ENCODE measurements at regions not wholly inside any gene's neighbourhood (a gene's known extent, or its start where the extent isn't known, plus 50 kb on each side); places are given as distances from the start of the nearest gene placed in this dataset.

- Histone ChIP-seq H3K36me3 (no peaks in the 10 kb centered on the region), H3K4me1 (no peaks in the 10 kb centered on the region), H3K4me3 (no peak overlapping the region), H3K27ac (no peak overlapping the region), H3K27me3 (no peaks in the 10 kb centered on the region), H3K9me3 (no peaks in the 10 kb centered on the region)
- DNase-seq (no peak), ATAC-seq (no peak)
- intact Hi-C loops (cut with DNase I): no loop called here
- 49% methylated on average over 5 of the region's 5 CpGs for WGBS (ENCODE audit: insufficient coverage, low coverage, low lambda C conversion rate, missing lambda C conversion rate)
- TF ChIP-seq POLR2A (IDR thresholded peaks at IDR 0.05): no peak
- TF ChIP-seq, protein P1, sequence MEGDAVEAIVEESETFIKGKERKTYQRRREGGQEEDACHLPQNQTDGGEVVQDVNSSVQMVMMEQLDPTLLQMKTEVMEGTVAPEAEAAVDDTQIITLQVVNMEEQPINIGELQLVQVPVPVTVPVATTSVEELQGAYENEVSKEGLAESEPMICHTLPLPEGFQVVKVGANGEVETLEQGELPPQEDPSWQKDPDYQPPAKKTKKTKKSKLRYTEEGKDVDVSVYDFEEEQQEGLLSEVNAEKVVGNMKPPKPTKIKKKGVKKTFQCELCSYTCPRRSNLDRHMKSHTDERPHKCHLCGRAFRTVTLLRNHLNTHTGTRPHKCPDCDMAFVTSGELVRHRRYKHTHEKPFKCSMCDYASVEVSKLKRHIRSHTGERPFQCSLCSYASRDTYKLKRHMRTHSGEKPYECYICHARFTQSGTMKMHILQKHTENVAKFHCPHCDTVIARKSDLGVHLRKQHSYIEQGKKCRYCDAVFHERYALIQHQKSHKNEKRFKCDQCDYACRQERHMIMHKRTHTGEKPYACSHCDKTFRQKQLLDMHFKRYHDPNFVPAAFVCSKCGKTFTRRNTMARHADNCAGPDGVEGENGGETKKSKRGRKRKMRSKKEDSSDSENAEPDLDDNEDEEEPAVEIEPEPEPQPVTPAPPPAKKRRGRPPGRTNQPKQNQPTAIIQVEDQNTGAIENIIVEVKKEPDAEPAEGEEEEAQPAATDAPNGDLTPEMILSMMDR (IDR thresholded peaks at IDR 0.05): no peak
Measured at GRCh38 chr5:130706696-130707095, 458.4 kb downstream of the HINT1 start.

DNA sequence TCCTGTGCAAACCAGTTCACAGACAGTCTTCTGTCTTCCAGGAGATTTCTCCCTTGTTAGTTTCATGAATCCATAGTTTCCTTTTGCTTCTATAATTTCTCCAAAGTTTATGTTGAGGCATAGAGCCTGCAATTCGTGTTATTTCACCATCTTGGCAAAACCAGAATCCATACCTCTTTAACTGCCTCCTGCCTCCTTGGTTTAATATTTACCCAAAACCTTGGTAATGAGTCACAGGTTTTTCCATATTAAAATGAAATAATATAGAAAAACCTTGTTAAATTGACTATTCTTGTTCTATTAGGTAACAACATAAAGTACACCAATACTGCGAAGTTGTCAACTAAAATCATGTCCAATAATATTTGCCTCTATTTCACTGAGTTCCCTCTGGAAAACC is 459.7 kb downstream of the HINT1 start:
- no peaks in the 10 kb centered on the region for H3K27me3 ChIP-seq
- intact Hi-C loops (cut with DNase I): no loop called here
- no peaks in the 10 kb centered on the region for H3K36me3 ChIP-seq
- H3K27ac ChIP-seq: no peak overlapping the region
- TF ChIP-seq, protein P1 (IDR thresholded peaks at IDR 0.05): no peak
- TF ChIP-seq POLR2A (IDR thresholded peaks at IDR 0.05): no peak
- 55% methylated on average over 2 of the region's 2 CpGs for WGBS (ENCODE audit: insufficient coverage, low coverage, low lambda C conversion rate, missing lambda C conversion rate)
- no peak for ATAC-seq
- no peak for DNase-seq
- H3K9me3 ChIP-seq: no peaks in the 10 kb centered on the region
- no peak overlapping the region for H3K4me3 ChIP-seq
- H3K4me1 ChIP-seq: no peaks in the 10 kb centered on the region

DNA sequence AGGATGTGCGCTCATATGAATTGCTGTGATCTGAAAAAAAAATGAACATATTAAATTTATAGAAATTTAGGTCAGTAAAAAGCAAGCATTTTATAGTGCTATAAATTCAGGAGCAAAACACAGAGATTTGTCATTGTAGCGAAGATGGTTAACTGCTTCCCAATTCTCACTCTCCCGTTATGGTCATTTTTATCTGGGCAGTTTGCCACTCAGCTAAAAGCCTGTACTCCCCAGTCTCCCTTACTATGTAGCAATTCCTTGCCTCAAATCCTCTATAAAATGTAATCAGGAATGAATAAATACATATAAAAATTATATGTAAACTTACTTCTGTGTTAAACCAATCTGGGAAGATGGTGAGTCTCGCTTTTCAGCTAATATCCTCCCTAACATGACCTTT is 471.5 kb downstream of the HINT1 start:
- intact Hi-C loops (cut with DNase I): no loop called here
- ATAC-seq (no peak), DNase-seq (no peak)
- H3K4me1 ChIP-seq: no peaks in the 10 kb centered on the region
- H3K27me3 ChIP-seq: no peaks in the 10 kb centered on the region
- H3K36me3 ChIP-seq: no peaks in the 10 kb centered on the region
- 81% methylated on average over 4 of the region's 4 CpGs for WGBS (ENCODE audit: insufficient coverage, low coverage, low lambda C conversion rate, missing lambda C conversion rate)
- no peak for TF ChIP-seq POLR2A (IDR thresholded peaks at IDR 0.05)
- TF ChIP-seq, protein P1 (IDR thresholded peaks at IDR 0.05): no peak
- no peak overlapping the region for H3K27ac ChIP-seq
- no peaks in the 10 kb centered on the region for H3K9me3 ChIP-seq
- no peak overlapping the region for H3K4me3 ChIP-seq

DNA sequence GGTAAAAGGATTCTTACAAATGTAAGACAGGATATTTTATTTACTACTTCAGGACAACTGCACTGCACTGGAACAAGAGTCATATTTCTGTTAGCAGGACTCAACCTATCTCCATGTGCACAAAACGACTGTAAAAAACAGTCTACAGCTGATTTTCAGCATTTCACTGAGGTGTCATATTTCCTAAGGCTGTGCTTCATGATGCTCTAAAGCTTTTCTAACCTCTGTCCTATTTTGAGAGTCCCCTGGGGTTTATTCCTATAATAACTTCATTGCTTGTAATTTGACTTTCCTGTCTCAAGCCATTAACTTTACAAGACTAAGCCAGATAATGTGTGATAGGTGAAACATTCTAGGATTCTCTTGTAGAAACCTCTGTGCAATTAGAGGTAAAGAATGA is 472.3 kb downstream of the HINT1 start:
- WGBS (ENCODE audit: insufficient coverage, low coverage, low lambda C conversion rate, missing lambda C conversion rate): 27% methylated on average over 1 of the region's 1 CpG
- DNase-seq (no peak), ATAC-seq (no peak)
- no peak for TF ChIP-seq POLR2A (IDR thresholded peaks at IDR 0.05)
- TF ChIP-seq, protein P1 (IDR thresholded peaks at IDR 0.05): no peak
- H3K9me3 ChIP-seq: no peaks in the 10 kb centered on the region
- H3K27me3 ChIP-seq: no peaks in the 10 kb centered on the region
- H3K4me1 ChIP-seq: no peaks in the 10 kb centered on the region
- no peak overlapping the region for H3K4me3 ChIP-seq
- H3K27ac ChIP-seq: no peak overlapping the region
- H3K36me3 ChIP-seq: no peaks in the 10 kb centered on the region
- intact Hi-C loops (cut with DNase I): no loop called here

DNA sequence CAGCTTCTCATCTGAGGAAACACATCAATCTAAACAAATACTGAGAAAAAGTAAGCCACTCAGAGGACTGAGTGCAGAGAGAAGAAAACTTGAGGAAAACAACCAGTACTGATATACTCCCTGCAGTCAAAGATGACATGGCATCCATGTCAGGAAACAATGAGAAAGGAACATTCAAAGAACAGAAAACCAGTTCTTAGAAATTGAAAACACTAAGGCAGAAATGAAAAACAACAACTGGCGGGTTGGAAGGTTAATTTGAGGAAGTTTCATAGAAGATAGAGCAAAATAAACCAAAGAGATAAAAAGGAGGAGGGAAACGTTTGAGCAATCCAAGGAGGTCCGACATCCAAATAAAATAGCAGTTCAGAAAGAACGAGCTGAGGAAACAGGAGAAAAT is 475.2 kb downstream of the HINT1 start:
- DNase-seq: no peak
- Histone ChIP-seq H3K36me3 (no peaks in the 10 kb centered on the region), H3K4me1 (no peaks in the 10 kb centered on the region), H3K4me3 (no peak overlapping the region), H3K27ac (no peak overlapping the region), H3K9me3 (no peaks in the 10 kb centered on the region), H3K27me3 (no peaks in the 10 kb centered on the region)
- no peak for ATAC-seq
- TF ChIP-seq, protein P1 (IDR thresholded peaks at IDR 0.05): no peak
- no peak for TF ChIP-seq POLR2A (IDR thresholded peaks at IDR 0.05)
- 11% methylated on average over 4 of the region's 4 CpGs for WGBS (ENCODE audit: insufficient coverage, low coverage, low lambda C conversion rate, missing lambda C conversion rate)
- intact Hi-C loops (cut with DNase I): no loop called here

Data from right lobe of liver (tissue), 6 donors.